ENCODE measurements at regions not wholly inside any gene's neighbourhood (a gene's known extent, or its start where the extent isn't known, plus 50 kb on each side); places are given as distances from the start of the nearest gene placed in this dataset.

DNA sequence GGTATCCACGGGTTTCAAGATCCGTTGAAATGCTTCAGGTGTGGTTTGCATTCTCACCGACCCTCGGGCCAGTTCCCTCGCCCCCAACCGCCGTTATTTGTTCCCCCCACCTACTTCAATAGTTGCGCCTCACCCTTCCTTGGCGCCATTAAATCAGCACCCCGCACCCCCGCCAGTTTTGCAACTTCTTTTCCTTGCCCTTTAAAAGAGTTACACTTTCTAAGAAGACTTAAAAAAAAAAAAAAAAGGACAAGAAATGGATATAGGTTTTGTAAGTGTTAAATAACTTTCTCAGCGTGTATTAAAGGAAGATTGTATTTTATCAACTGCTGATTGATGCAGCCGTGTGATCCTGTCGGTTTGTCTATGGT, 87.2 kb downstream of the NR2F2 start:
- Histone ChIP-seq H3K4me1 (ENCODE audit: insufficient read depth, low read length) (no peaks in the 10 kb centered on the region), H3K27ac (ENCODE audit: low read length) (no peak overlapping the region), H3K9me3 (ENCODE audit: insufficient read depth, low read length, severe bottlenecking) (no peaks in the 10 kb centered on the region), H3K36me3 (ENCODE audit: insufficient read depth, low read length) (no peaks in the 10 kb centered on the region), H3K27me3 (ENCODE audit: insufficient read depth, low read length, poor library complexity) (peaks cover under 1% of the 10 kb centered on the region), H3K9ac (ENCODE audit: low read depth, low read length) (no peak overlapping the region), H3K4me2 (ENCODE audit: insufficient read depth, low read length) (no peak overlapping the region), H3K79me2 (ENCODE audit: insufficient read depth, low read length) (no peaks in the 10 kb centered on the region), H4K20me1 (ENCODE audit: insufficient read depth, low read length) (no peaks in the 10 kb centered on the region), H3K4me3 (ENCODE audit: low read depth in 1 of 2, low read length in 2 of 2) (no peak overlapping the region), H2AFZ (ENCODE audit: low read depth, low read length) (no peak overlapping the region)
- TF ChIP-seq EZH2 (IDR thresholded peaks at IDR 0.05; ENCODE audit: borderline replicate concordance, low read depth, low read length, severe bottlenecking) = no peak
- TF ChIP-seq CTCF (IDR thresholded peaks at IDR 0.05; ENCODE audit: borderline replicate concordance, extremely low read depth, low read length, poor library complexity, severe bottlenecking) = no peak
- ATAC-seq (ENCODE audit: insufficient read depth, low read depth) (no peak), DNase-seq (no peak)

GRCh38 chr15:96418146-96418545, 87.6 kb downstream of the NR2F2 start:
- H3K4me3 ChIP-seq (ENCODE audit: low read depth in 1 of 2, low read length in 2 of 2) = no peak overlapping the region
- no peak overlapping the region for H3K9ac ChIP-seq (ENCODE audit: low read depth, low read length)
- no peaks in the 10 kb centered on the region for H3K27me3 ChIP-seq (ENCODE audit: insufficient read depth, low read length, poor library complexity)
- no peaks in the 10 kb centered on the region for H4K20me1 ChIP-seq (ENCODE audit: insufficient read depth, low read length)
- DNase-seq (no peak), ATAC-seq (ENCODE audit: insufficient read depth, low read depth) (no peak)
- no peak overlapping the region for H3K4me2 ChIP-seq (ENCODE audit: insufficient read depth, low read length)
- no peak overlapping the region for H3K27ac ChIP-seq (ENCODE audit: low read length)
- H2AFZ ChIP-seq (ENCODE audit: low read depth, low read length) = no peak overlapping the region
- TF ChIP-seq EZH2 (IDR thresholded peaks at IDR 0.05; ENCODE audit: borderline replicate concordance, low read depth, low read length, severe bottlenecking) (no peak), CTCF (IDR thresholded peaks at IDR 0.05; ENCODE audit: borderline replicate concordance, extremely low read depth, low read length, poor library complexity, severe bottlenecking) (no peak)
- no peaks in the 10 kb centered on the region for H3K36me3 ChIP-seq (ENCODE audit: insufficient read depth, low read length)
- no peaks in the 10 kb centered on the region for H3K4me1 ChIP-seq (ENCODE audit: insufficient read depth, low read length)
- H3K79me2 ChIP-seq (ENCODE audit: insufficient read depth, low read length) = no peaks in the 10 kb centered on the region
- no peaks in the 10 kb centered on the region for H3K9me3 ChIP-seq (ENCODE audit: insufficient read depth, low read length, severe bottlenecking)

GRCh38 chr15:96421178-96421601, 90.7 kb downstream of the NR2F2 start:
- ATAC-seq (ENCODE audit: insufficient read depth, low read depth) (no peak), DNase-seq (no peak)
- no peak overlapping the region for H3K27ac ChIP-seq (ENCODE audit: low read length)
- H4K20me1 ChIP-seq (ENCODE audit: insufficient read depth, low read length) = no peaks in the 10 kb centered on the region
- no peaks in the 10 kb centered on the region for H3K79me2 ChIP-seq (ENCODE audit: insufficient read depth, low read length)
- no peak overlapping the region for H3K4me2 ChIP-seq (ENCODE audit: insufficient read depth, low read length)
- TF ChIP-seq EZH2 (IDR thresholded peaks at IDR 0.05; ENCODE audit: borderline replicate concordance, low read depth, low read length, severe bottlenecking) (no peak), CTCF (IDR thresholded peaks at IDR 0.05; ENCODE audit: borderline replicate concordance, extremely low read depth, low read length, poor library complexity, severe bottlenecking) (no peak)
- no peak overlapping the region for H3K4me3 ChIP-seq (ENCODE audit: low read depth in 1 of 2, low read length in 2 of 2)
- H3K9ac ChIP-seq (ENCODE audit: low read depth, low read length) = no peak overlapping the region
- no peaks in the 10 kb centered on the region for H3K27me3 ChIP-seq (ENCODE audit: insufficient read depth, low read length, poor library complexity)
- no peaks in the 10 kb centered on the region for H3K4me1 ChIP-seq (ENCODE audit: insufficient read depth, low read length)
- H2AFZ ChIP-seq (ENCODE audit: low read depth, low read length) = no peak overlapping the region
- no peaks in the 10 kb centered on the region for H3K36me3 ChIP-seq (ENCODE audit: insufficient read depth, low read length)
- no peaks in the 10 kb centered on the region for H3K9me3 ChIP-seq (ENCODE audit: insufficient read depth, low read length, severe bottlenecking)

GRCh38 chr15:96422125-96422524, 91.6 kb downstream of the NR2F2 start:
- Histone ChIP-seq H4K20me1 (ENCODE audit: insufficient read depth, low read length) (no peaks in the 10 kb centered on the region), H3K9me3 (ENCODE audit: insufficient read depth, low read length, severe bottlenecking) (no peaks in the 10 kb centered on the region), H3K9ac (ENCODE audit: low read depth, low read length) (no peak overlapping the region), H3K4me1 (ENCODE audit: insufficient read depth, low read length) (no peaks in the 10 kb centered on the region), H3K4me2 (ENCODE audit: insufficient read depth, low read length) (no peak overlapping the region), H3K4me3 (ENCODE audit: low read depth in 1 of 2, low read length in 2 of 2) (no peak overlapping the region), H3K27me3 (ENCODE audit: insufficient read depth, low read length, poor library complexity) (no peaks in the 10 kb centered on the region), H3K36me3 (ENCODE audit: insufficient read depth, low read length) (no peaks in the 10 kb centered on the region), H2AFZ (ENCODE audit: low read depth, low read length) (no peak overlapping the region), H3K79me2 (ENCODE audit: insufficient read depth, low read length) (no peaks in the 10 kb centered on the region), H3K27ac (ENCODE audit: low read length) (no peak overlapping the region)
- no peak for ATAC-seq (ENCODE audit: insufficient read depth, low read depth)
- no peak for DNase-seq
- TF ChIP-seq EZH2 (IDR thresholded peaks at IDR 0.05; ENCODE audit: borderline replicate concordance, low read depth, low read length, severe bottlenecking) = no peak
- no peak for TF ChIP-seq CTCF (IDR thresholded peaks at IDR 0.05; ENCODE audit: borderline replicate concordance, extremely low read depth, low read length, poor library complexity, severe bottlenecking)
